ENCODE measurements at regions not wholly inside any gene's neighbourhood (a gene's known extent, or its start where the extent isn't known, plus 50 kb on each side); places are given as distances from the start of the nearest gene placed in this dataset.

GRCh38 chr7:45324683-45325237, 167.2 kb downstream of the RAMP3 start:
- H3K27me3 Mint-ChIP-seq (ENCODE audit: low read depth), result peaks cover 3% of the 10 kb centered on the region; the same call in 1 of the 2 replicates
- H2BK120ac ChIP-seq (ENCODE audit: low read depth, low read length, poor library complexity, severe bottlenecking), result no peak overlapping the region

More at GRCh38 chr7:45324683-45325237, 167.2 kb downstream of the RAMP3 start:
- no CpG with 5 or more reads among the region's 4 CpGs for WGBS (ENCODE audit: extremely low coverage, insufficient read length, low lambda C conversion rate)
- no peak overlapping the region for H3K4me3 Mint-ChIP-seq
- Histone ChIP-seq H2BK5ac (ENCODE audit: insufficient read length, low read length) (no peak overlapping the region), H3K23me2 (ENCODE audit: insufficient read length, low read depth, low read length, poor library complexity, severe bottlenecking) (no peaks in the 10 kb centered on the region), H2AFZ (ENCODE audit: low read length) (no peak overlapping the region), H3K56ac (ENCODE audit: insufficient read length, low read depth, low read length) (no peak overlapping the region), H3K4ac (ENCODE audit: low read depth, low read length) (no peak overlapping the region), H3K4me1 (ENCODE audit: insufficient read depth, low read length) (no peaks in the 10 kb centered on the region), H2BK12ac (ENCODE audit: insufficient read length, low read depth, low read length) (no peak overlapping the region), H3T11ph (ENCODE audit: low read length) (no peak overlapping the region), H4K5ac (ENCODE audit: insufficient read length, low read depth, low read length) (no peak overlapping the region), H2BK15ac (ENCODE audit: low read depth, low read length) (no peak overlapping the region), H3K9me3 (ENCODE audit: control insufficient read depth, low read depth, low read length) (no peaks in the 10 kb centered on the region), H3K23ac (ENCODE audit: insufficient read length, low read depth, low read length) (no peak overlapping the region), H4K91ac (ENCODE audit: insufficient read length, low read depth, low read length) (no peak overlapping the region), H3K14ac (ENCODE audit: insufficient read depth, low read length) (no peak overlapping the region), H3K27ac (ENCODE audit: insufficient read length, low read depth, low read length) (no peak overlapping the region), H4K20me1 (ENCODE audit: control insufficient read depth, insufficient read depth, insufficient read length) (no peaks in the 10 kb centered on the region), H2BK20ac (ENCODE audit: low read depth, low read length, poor library complexity, severe bottlenecking) (no peak overlapping the region), H3K18ac (ENCODE audit: insufficient read length, low read depth, low read length) (no peak overlapping the region), H3K27me3 (ENCODE audit: insufficient read depth, low read length) (no peaks in the 10 kb centered on the region), H3K79me1 (ENCODE audit: insufficient read depth, low read depth, low read length, poor library complexity, severe bottlenecking) (no peaks in the 10 kb centered on the region), H3K79me2 (ENCODE audit: insufficient read depth, low read length) (no peaks in the 10 kb centered on the region), H2AK5ac (ENCODE audit: insufficient read length, low read length) (no peak overlapping the region), H4K8ac (replicated peaks; ENCODE audit: insufficient read length, low read depth, low read length) (no peak overlapping the region), H3K4me2 (ENCODE audit: insufficient read depth, insufficient read length, low read length) (no peak overlapping the region), H3K9ac (ENCODE audit: extremely low read depth, insufficient read length, low read length) (no peak overlapping the region)
- no peaks in the 10 kb centered on the region for H3K36me3 Mint-ChIP-seq (ENCODE audit: insufficient read depth in 1 of 3, low read depth in 3 of 3)
- no peak for DNase-seq
- no peaks in the 10 kb centered on the region; a peak in 1 of 4 replicates for H3K4me1 Mint-ChIP-seq
- no peak for TF ChIP-seq CTCF (conservative IDR thresholded peaks at IDR 0.05)
- H3K9me3 Mint-ChIP-seq, result peaks cover 4% of the 10 kb centered on the region in 2 experiments; a peak in 3 of 5 replicates
- no peak overlapping the region for H3K27ac Mint-ChIP-seq
